HG03175 (cell line): ENCODE measurements at regions not wholly inside any gene's neighbourhood (a gene's known extent, or its start where the extent isn't known, plus 50 kb on each side); places are given as distances from the start of the nearest gene placed in this dataset.

Experiments
- ATAC-seq: cut with Tn5 transposase; IDR thresholded peaks from one replicate; pipeline ENCODE4 v1.9.1; 2021; ENCODE audit warnings: mild to moderate bottlenecking, moderate library complexity; ENCODE audit not compliant: unreplicated experiment

GRCh38 chr1:214823311-214824117 is 220.5 kb downstream of the CENPF start:
- ATAC-seq, result no peak

GRCh38 chr1:214824763-214825162 is 221.8 kb downstream of the CENPF start:
- no peak for ATAC-seq

GRCh38 chr1:214826619-214827018 is 223.6 kb downstream of the CENPF start:
- ATAC-seq, result no peak

- ATAC-seq, result no peak
These were observed 224.9 kb downstream of the CENPF start for GRCh38 chr1:214827883-214828282.

GRCh38 chr1:214830941-214831340 is 227.9 kb downstream of the CENPF start:
- ATAC-seq, result no peak

GRCh38 chr1:214831956-214832355 is 229.0 kb downstream of the CENPF start:
- no peak for ATAC-seq

- ATAC-seq, result no peak
These were observed 230.3 kb downstream of the CENPF start for GRCh38 chr1:214833178-214833756.

- ATAC-seq, result no peak
These were observed 234.4 kb downstream of the CENPF start for GRCh38 chr1:214837376-214837775.

GRCh38 chr1:214838351-214838750 is 235.4 kb downstream of the CENPF start:
- no peak for ATAC-seq

- ATAC-seq, result no peak
These were observed 237.4 kb downstream of the CENPF start for GRCh38 chr1:214840356-214840755.

GRCh38 chr1:214842856-214843255 is 239.7 kb upstream of the KCNK2 start:
- ATAC-seq, result no peak

- no peak for ATAC-seq
These were observed 239.3 kb upstream of the KCNK2 start for GRCh38 chr1:214843281-214843680.

GRCh38 chr1:214844319-214844718 is 238.2 kb upstream of the KCNK2 start:
- ATAC-seq, result no peak

- ATAC-seq, result no peak
These were observed 236.3 kb upstream of the KCNK2 start for GRCh38 chr1:214846276-214846675.

GRCh38 chr1:214847071-214847810 is 235.3 kb upstream of the KCNK2 start:
- no peak for ATAC-seq

GRCh38 chr1:214848101-214848500 is 234.4 kb upstream of the KCNK2 start:
- no peak for ATAC-seq

GRCh38 chr1:214850432-214851050 is 232.0 kb upstream of the KCNK2 start:
- ATAC-seq, result no peak

GRCh38 chr1:214853340-214853739 is 229.2 kb upstream of the KCNK2 start:
- no peak for ATAC-seq

GRCh38 chr1:214854126-214854875 is 228.2 kb upstream of the KCNK2 start:
- ATAC-seq, result no peak

- ATAC-seq, result no peak
These were observed 225.7 kb upstream of the KCNK2 start for GRCh38 chr1:214856843-214857242.

- ATAC-seq, result no peak
These were observed 224.8 kb upstream of the KCNK2 start for GRCh38 chr1:214857716-214858115.
